ENCODE measurements at regions not wholly inside any gene's neighbourhood (a gene's known extent, or its start where the extent isn't known, plus 50 kb on each side); places are given as distances from the start of the nearest gene placed in this dataset.

DNA sequence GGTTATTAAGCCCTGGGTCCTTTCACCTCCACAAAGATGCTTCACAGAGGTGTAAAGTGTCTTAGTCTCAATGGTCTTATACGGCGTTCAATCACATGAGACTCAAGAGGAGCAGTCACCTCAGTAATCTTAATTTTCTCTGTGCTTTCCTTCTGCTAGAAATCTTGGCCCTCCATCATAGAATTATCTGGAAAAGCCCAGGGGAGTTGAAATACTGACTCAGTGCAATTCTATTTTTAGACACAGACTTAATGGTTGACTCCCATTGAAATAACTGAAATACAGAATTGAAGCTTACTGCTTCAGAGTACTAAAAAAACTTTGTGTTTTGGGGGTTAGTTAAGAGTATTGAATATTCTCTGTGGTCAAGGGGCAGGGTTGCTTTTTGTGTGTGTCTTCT lies 94.5 kb upstream of the IL15 start:
- no peaks in the 10 kb centered on the region for H4K20me1 ChIP-seq (ENCODE audit: insufficient read depth, low read length)
- no peak overlapping the region for H3K27ac ChIP-seq (ENCODE audit: low read depth, low read length)
- H3K9ac ChIP-seq (ENCODE audit: low read length), result no peak overlapping the region
- peak; percentile 38 for DNase-seq (ENCODE audit: low read depth)
- TF ChIP-seq, protein P1, sequence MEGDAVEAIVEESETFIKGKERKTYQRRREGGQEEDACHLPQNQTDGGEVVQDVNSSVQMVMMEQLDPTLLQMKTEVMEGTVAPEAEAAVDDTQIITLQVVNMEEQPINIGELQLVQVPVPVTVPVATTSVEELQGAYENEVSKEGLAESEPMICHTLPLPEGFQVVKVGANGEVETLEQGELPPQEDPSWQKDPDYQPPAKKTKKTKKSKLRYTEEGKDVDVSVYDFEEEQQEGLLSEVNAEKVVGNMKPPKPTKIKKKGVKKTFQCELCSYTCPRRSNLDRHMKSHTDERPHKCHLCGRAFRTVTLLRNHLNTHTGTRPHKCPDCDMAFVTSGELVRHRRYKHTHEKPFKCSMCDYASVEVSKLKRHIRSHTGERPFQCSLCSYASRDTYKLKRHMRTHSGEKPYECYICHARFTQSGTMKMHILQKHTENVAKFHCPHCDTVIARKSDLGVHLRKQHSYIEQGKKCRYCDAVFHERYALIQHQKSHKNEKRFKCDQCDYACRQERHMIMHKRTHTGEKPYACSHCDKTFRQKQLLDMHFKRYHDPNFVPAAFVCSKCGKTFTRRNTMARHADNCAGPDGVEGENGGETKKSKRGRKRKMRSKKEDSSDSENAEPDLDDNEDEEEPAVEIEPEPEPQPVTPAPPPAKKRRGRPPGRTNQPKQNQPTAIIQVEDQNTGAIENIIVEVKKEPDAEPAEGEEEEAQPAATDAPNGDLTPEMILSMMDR (IDR thresholded peaks at IDR 0.05; ENCODE audit: insufficient read depth, low read depth, low read length), result no peak
- no peak for TF ChIP-seq EZH2 (IDR thresholded peaks at IDR 0.05; ENCODE audit: insufficient read depth, low read length)
- Mint-ChIP-seq H3K4me3 (ENCODE audit: unreplicated experiment) (no peak overlapping the region), H3K27ac (ENCODE audit: unreplicated experiment) (no peak overlapping the region), H3K27me3 (ENCODE audit: low read depth, unreplicated experiment) (no peaks in the 10 kb centered on the region), H3K4me1 (ENCODE audit: low read depth, unreplicated experiment) (peaks cover 5% of the 10 kb centered on the region), H3K9me3 (ENCODE audit: unreplicated experiment) (peaks cover 3% of the 10 kb centered on the region), H3K36me3 (ENCODE audit: low read depth, unreplicated experiment) (no peaks in the 10 kb centered on the region)
- H3K4me3 ChIP-seq (ENCODE audit: insufficient read depth, low read depth, low read length), result no peak overlapping the region
- H3K4me1 ChIP-seq (ENCODE audit: insufficient read depth, low read length), result no peaks in the 10 kb centered on the region
- no peaks in the 10 kb centered on the region for H3K27me3 ChIP-seq (ENCODE audit: insufficient read depth, low read length)
- H3K9me3 ChIP-seq (ENCODE audit: insufficient read depth, low read depth, low read length), result no peaks in the 10 kb centered on the region
- no peak overlapping the region for H2AFZ ChIP-seq (ENCODE audit: low read depth, low read length)
- no peak for FAIRE-seq
- H3K36me3 ChIP-seq (ENCODE audit: insufficient read depth, low read length), result no peaks in the 10 kb centered on the region
- H3K4me2 ChIP-seq (ENCODE audit: low read length), result no peak overlapping the region
- H3K79me2 ChIP-seq (ENCODE audit: insufficient read depth, low read length), result no peaks in the 10 kb centered on the region

DNA sequence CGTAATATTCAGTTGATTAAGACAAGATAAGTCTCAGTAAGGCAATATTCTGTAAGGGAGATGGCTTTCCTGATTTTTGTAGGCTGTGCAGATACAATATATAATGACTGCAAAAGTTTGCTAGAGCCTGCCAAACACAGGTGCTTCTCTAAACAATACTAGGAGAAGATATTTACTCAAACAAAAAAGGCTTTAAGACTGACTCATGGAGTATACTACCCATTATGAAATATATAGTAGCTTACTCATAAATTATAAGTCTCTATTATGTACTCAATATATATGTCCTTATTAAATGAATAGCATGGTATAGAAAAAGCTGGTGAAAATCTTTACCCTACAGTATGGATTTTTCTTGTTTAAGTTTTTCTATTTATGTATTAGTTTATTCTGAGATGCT lies 93.2 kb upstream of the IL15 start:
- Mint-ChIP-seq H3K27ac (ENCODE audit: unreplicated experiment) (no peak overlapping the region), H3K4me3 (ENCODE audit: unreplicated experiment) (no peak overlapping the region), H3K36me3 (ENCODE audit: low read depth, unreplicated experiment) (peaks cover 1% of the 10 kb centered on the region), H3K9me3 (ENCODE audit: unreplicated experiment) (peaks cover 3% of the 10 kb centered on the region), H3K27me3 (ENCODE audit: low read depth, unreplicated experiment) (no peaks in the 10 kb centered on the region), H3K4me1 (ENCODE audit: low read depth, unreplicated experiment) (peaks cover 5% of the 10 kb centered on the region)
- no peak overlapping the region for H3K4me2 ChIP-seq (ENCODE audit: low read length)
- H3K27me3 ChIP-seq (ENCODE audit: insufficient read depth, low read length), result no peaks in the 10 kb centered on the region
- no peak overlapping the region for H3K4me3 ChIP-seq (ENCODE audit: insufficient read depth, low read depth, low read length)
- TF ChIP-seq, protein P1 (IDR thresholded peaks at IDR 0.05; ENCODE audit: insufficient read depth, low read depth, low read length), result no peak
- TF ChIP-seq EZH2 (IDR thresholded peaks at IDR 0.05; ENCODE audit: insufficient read depth, low read length), result no peak
- FAIRE-seq (no peak), DNase-seq (ENCODE audit: low read depth) (no peak)
- H3K4me1 ChIP-seq (ENCODE audit: insufficient read depth, low read length), result no peaks in the 10 kb centered on the region
- H3K27ac ChIP-seq (ENCODE audit: low read depth, low read length), result no peak overlapping the region
- H3K79me2 ChIP-seq (ENCODE audit: insufficient read depth, low read length), result no peaks in the 10 kb centered on the region
- H4K20me1 ChIP-seq (ENCODE audit: insufficient read depth, low read length), result no peaks in the 10 kb centered on the region
- H3K9ac ChIP-seq (ENCODE audit: low read length), result no peak overlapping the region
- no peak overlapping the region for H2AFZ ChIP-seq (ENCODE audit: low read depth, low read length)
- H3K9me3 ChIP-seq (ENCODE audit: insufficient read depth, low read depth, low read length), result no peaks in the 10 kb centered on the region
- H3K36me3 ChIP-seq (ENCODE audit: insufficient read depth, low read length), result no peaks in the 10 kb centered on the region

DNA sequence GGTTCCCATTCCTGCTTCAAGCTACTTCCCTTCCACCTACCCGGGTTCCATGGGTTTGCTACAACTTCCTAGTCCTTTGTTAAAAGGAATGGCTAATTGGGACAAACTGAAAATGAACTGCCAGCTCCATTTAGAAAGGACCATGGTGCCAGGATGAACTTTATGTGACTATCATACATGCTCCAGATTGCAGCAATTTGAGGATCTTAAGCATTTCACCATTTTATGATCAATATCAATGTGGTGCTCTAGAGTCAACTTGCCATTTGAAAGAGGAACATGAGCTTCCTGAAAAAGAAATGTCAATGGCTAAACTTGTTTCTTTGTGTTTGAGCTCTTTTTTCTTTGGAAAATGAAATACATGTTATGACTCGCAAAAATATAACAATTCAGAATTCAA lies 92.7 kb upstream of the IL15 start:
- Mint-ChIP-seq H3K36me3 (ENCODE audit: low read depth, unreplicated experiment) (peaks cover 1% of the 10 kb centered on the region), H3K4me3 (ENCODE audit: unreplicated experiment) (no peak overlapping the region), H3K27me3 (ENCODE audit: low read depth, unreplicated experiment) (no peaks in the 10 kb centered on the region), H3K27ac (ENCODE audit: unreplicated experiment) (no peak overlapping the region), H3K4me1 (ENCODE audit: low read depth, unreplicated experiment) (peaks cover 5% of the 10 kb centered on the region), H3K9me3 (ENCODE audit: unreplicated experiment) (peaks cover under 1% of the 10 kb centered on the region)
- TF ChIP-seq, protein P1 (IDR thresholded peaks at IDR 0.05; ENCODE audit: insufficient read depth, low read depth, low read length), result no peak
- no peak for TF ChIP-seq EZH2 (IDR thresholded peaks at IDR 0.05; ENCODE audit: insufficient read depth, low read length)
- no peaks in the 10 kb centered on the region for H3K79me2 ChIP-seq (ENCODE audit: insufficient read depth, low read length)
- no peaks in the 10 kb centered on the region for H3K4me1 ChIP-seq (ENCODE audit: insufficient read depth, low read length)
- H3K4me3 ChIP-seq (ENCODE audit: insufficient read depth, low read depth, low read length), result no peak overlapping the region
- no peaks in the 10 kb centered on the region for H3K36me3 ChIP-seq (ENCODE audit: insufficient read depth, low read length)
- no peaks in the 10 kb centered on the region for H4K20me1 ChIP-seq (ENCODE audit: insufficient read depth, low read length)
- H3K4me2 ChIP-seq (ENCODE audit: low read length), result no peak overlapping the region
- no peak for FAIRE-seq
- no peak overlapping the region for H2AFZ ChIP-seq (ENCODE audit: low read depth, low read length)
- H3K27ac ChIP-seq (ENCODE audit: low read depth, low read length), result no peak overlapping the region
- no peaks in the 10 kb centered on the region for H3K27me3 ChIP-seq (ENCODE audit: insufficient read depth, low read length)
- no peak for DNase-seq (ENCODE audit: low read depth)
- no peaks in the 10 kb centered on the region for H3K9me3 ChIP-seq (ENCODE audit: insufficient read depth, low read depth, low read length)
- H3K9ac ChIP-seq (ENCODE audit: low read length), result no peak overlapping the region
